ENCODE measurements at regions not wholly inside any gene's neighbourhood (a gene's known extent, or its start where the extent isn't known, plus 50 kb on each side); places are given as distances from the start of the nearest gene placed in this dataset.

DNA sequence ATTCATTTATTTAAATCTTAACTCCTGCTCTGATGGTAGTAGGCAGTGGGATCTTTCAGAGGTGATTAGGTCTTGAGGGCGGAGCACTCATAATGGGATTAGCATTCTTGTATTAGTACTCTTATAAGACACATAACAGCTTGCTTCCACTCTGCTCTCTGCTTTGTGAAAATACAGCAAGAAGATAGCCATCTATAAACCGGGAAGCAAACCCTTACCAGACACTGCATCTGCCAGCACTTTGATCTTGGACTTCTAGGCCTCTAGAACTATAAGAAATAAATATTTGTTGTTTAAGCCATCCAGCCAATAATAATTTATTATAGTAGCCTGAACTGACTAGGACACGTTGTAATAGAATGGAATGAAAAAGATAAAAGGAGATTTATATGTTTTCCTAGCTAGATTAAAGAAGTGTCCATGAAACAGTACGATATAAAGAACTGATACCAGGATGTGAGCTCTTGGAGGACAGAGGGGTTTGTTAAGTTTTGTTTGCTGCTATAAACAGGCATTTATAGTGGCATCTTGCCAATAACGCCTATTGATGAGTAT lies 869.9 kb downstream of the MRPL39 start:
- no peak for DNase-seq (ENCODE audit: low read depth in 2 of 2)

DNA sequence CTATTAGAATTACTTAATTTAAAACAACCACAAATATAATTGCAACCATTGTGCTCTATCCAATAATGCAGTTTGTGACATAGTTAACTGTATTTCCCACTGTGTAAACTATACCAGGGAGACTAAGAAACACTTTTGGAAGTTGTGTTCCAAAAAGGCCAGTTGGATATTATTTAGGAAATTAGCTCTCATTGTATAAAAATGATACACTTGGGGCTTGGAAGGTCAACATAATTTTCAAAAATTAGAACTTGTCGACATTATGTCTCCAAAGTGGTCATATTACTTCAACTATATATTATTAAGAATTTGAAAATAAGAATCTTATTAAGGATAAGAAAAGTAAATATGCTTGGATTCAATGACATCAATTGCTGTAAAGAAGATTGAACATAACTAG lies 876.6 kb downstream of the MRPL39 start:
- no peak for DNase-seq (ENCODE audit: low read depth in 2 of 2)

DNA sequence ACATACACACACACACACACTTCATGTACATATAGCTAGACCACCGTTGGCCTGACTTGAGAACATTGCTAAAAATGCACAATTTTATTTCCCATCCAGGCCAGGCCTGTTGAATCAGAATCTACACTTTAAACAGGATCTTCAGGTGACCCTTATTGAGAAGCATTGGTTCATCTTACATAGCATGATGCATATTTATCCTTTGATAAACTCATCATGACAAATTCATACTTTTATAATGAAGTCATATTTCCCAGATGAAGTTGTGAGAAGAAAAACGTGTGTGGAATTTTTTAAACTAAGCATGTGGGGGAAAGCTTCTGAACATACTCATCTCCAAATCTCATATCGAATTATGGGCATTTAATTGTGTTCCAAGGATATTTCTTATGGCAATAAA lies 877.7 kb downstream of the MRPL39 start:
- no peak for DNase-seq (ENCODE audit: low read depth in 2 of 2)

DNA sequence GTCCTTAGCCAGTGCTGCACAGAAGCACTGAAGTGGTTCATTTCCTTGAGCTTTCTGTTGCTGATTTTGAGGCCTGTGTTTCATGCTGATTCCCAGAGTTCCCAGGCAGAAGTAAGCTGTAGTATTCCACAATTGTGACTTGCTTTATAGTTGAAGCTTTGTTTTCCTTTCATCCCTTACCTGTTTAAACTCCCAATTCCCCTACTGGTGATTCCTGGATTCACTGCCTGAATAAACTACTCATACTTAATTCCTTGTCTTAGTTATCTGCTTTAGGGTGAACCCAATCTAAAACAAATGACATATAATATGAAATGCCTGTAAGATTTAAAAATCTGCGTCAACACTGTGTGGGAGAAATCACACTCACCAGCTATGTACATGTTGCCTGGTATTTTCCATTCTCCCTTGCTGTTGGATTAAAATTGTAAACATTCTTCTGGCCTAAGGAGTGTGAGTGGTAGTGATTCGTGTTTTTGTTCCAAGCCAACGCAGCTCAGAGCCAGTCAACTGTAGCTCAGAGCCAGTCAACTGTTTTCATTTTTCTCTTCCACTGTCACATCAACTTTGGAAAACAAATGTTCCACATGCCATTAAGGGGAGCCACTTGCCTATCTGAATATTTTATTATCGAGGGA lies 879.4 kb downstream of the MRPL39 start:
- no peak for DNase-seq (ENCODE audit: low read depth in 2 of 2)

DNA sequence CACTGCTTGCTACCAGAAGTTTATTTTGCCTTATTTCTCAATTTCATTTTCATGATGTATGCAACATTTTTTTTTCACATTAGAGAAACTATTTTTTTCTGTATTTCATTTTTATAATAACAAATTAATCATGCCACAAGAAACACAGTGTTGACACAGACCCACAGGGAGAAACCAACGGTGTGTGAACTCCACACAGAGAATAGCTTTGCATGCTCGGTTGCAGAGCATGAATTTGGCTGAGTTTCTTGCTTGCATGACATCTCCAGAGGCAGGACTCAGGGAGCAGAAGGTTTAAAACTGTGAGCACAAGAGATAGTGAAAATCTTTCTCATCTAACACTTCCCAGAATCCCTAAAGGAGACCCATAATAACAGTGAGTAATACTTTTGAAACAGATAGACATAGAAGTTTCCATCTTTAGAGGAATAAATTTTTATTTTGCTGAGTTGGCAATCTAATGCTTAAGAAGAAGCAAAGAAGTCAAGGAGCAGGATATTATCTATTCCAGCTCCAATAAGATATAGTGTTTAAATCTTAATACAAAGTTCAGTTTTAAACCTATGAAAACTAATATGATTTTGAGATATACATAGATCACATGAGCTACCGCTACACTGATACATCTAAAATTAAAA lies 890.9 kb downstream of the MRPL39 start:
- DNase-seq (ENCODE audit: low read depth in 2 of 2) = no peak

DNA sequence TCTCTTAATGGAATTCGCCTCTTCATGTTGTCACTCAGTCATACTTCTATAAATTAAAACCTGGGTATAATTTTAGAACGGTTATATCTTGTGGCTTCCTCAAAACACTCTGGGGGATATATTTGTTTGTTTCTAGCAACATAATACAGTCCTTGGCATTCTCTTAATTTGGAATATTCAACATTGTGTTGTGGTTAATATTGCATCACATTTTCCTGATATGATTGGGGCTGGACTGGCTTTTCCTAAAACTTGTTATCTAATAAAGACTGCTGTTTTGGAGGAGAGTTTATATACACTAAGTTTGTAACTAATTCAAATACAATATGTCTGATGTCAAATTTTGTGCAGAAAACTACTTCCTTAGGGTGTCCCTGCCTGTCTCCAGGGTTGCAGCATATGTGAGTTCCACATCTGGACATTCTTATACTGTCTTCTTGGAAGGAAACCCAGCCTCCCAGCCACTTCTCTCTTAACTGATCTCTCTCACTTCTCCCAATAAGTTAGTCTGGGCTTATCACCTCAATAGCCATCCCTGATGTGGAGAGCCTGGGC lies 892.6 kb downstream of the MRPL39 start:
- no peak for DNase-seq (ENCODE audit: low read depth in 2 of 2)

DNA sequence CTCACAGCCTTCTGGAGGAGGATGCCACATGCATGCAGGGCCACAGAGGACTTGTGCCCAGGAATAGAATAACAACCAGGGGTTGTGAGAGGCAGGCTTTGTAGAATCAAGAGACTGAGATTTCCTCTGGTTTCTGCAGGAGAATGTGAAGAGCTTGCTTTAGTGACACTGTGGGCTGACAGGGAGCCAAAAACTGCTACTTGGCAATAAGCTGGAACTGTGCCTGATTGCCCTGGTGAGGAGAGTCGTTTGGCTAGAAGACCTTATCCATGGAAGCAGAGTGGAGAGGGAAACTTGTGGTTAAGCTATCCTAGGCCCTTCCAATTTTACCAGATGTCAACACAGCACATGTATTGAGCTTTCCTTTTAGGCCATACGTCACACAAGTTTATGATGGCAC lies 902.1 kb downstream of the MRPL39 start:
- DNase-seq (ENCODE audit: low read depth in 2 of 2) = no peak

DNA sequence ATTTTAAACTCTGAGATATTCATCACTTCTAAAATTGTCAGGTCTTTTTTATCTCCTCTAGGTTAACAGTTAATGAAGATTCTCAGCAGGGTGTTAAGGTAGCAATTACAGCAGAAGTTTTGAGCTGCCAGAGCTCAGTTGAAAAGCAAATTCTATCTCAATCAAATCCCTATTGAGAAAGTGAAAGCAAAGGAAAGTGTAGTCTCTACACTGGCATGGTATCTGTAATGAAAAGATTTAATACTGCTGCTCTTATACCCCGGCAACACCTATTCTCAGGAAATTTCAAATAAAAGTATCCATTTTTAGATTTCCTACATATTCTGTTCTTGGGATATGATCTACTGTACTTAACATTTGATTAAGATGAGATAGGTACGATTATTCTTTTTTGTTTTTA lies 913.5 kb downstream of the MRPL39 start:
- DNase-seq (ENCODE audit: low read depth in 2 of 2) = no peak

DNA sequence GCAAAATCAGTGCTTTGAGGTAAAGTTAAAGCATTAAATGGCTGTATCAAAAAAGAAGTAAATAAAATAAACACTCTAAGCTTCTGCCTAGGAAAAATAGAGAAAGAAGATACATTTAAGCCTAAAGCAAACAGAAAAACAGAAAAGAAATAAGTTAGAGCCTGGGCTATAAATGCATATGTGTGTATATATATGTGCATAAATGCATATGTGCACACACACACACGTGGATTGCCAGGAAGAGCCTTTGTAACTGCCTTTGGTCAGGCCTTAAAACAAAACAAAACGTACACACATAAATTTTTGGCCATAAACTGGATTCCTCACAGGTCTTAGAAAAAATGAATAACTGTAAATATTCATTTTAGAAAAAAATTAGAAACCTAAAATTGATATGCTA lies 925.8 kb downstream of the MRPL39 start:
- no peak for DNase-seq (ENCODE audit: low read depth in 2 of 2)

DNA sequence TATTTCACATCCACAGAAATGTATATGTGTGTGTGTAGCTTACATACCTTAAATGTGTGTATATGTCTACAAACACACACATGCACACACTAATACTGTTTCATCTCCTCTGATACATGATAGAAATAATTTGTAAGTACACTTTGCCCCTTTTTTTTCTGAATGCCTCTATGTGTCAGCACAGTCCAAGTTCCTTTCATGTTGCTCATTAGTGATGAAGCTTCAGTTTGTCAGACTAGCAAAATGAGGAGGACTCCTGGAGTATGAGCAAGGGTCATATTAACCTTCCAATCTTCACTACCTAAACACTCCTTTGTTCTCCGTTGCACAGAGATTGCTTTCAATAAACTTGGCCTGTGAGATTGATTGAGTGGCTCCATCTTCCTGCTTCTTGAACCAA lies 935.4 kb downstream of the MRPL39 start:
- DNase-seq (ENCODE audit: low read depth in 2 of 2) = no peak

DNA sequence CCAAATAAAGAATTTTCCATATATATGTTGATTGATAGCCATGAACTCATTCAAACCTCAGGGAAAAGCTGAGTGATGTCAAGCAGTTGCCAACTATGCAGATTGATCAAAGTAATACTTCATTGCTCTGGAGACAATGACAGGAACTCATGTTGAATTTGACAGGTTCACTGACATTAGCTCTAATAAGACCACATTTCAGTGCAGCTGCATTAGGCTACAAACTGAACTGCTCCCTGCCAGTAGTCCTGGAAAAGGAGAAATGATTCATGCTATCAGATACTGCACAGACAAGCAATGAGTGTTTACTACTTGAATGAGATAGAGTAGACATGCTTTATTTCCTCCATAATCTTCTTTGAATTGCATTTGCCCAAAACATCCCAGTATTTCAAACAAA lies 948.4 kb downstream of the MRPL39 start:
- no peak for DNase-seq (ENCODE audit: low read depth in 2 of 2)

DNA sequence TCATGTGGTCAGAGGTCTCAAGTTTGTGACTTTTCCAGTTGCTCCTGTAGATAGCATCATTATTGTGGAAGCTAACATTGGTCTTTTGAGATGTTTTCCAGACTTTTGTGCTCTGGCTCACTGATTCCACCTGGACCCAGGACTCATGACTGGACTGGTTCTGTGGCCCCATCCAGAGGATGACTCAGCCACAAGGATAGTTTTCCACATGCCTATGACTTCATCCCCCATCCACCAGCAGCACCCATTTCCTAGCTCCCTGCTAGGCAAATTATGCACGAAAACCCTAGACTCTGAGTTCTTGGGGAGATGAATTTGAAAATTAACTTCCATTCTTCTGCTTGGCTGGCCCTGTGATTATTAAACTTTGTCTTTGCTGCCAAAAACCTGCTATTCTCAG lies 949.3 kb downstream of the MRPL39 start:
- DNase-seq (ENCODE audit: low read depth in 2 of 2) = no peak

DNA sequence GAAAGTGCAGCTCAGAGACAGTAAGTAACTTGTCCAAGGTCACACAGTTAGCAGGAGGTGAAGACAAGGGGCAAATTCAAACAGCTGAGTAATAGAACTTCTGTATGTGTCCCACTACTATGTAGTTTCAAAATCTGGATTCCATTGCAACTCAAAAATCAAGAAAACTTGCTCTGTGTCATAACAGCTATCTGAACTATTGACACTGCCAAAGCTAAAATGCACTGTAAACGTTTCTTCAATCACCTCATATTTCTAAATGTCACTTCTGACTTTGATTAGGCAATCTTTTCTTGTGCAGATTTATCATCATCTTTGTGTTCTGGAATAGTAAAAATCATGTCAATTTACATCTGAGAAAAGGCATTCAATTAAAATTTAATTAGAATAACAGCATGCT lies 957.6 kb downstream of the MRPL39 start:
- no peak for DNase-seq (ENCODE audit: low read depth in 2 of 2)

DNA sequence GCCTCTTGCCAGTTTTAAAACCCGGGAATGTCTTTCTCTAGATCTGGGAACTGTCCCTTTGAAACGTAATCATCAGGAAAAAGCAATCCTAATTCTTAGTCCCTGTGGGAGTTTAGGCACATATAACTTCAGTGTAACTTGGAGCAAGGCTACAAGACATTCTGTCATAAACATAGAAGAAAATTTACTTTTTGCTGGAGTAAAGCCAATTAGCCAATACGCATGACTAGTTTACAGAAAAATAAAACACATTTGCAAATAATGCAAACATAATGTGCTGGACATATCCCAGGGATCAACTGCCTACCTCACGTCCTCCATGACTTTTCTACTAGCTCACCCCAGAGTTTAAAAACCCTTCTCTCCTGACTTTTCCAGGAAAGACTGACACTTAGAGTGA lies 970.6 kb downstream of the MRPL39 start:
- no peak for DNase-seq (ENCODE audit: low read depth in 2 of 2)

DNA sequence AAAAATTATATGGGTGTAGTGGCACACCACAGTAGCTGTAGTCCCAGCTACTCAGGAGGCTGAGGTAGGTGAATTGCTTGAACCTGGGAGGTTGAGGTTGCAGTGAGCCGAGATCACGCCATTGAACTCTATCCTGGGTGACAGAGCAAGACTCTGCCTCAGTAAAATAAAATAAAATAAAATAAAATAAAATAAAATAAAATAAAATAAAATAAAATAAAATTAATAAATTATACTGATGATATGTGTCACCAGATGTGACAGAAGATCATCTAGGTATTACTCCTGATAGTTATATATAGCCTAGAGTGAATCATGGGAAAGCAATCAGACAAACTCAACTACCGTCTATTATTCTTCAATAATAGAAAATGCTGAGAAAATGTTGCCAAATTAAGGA lies 972.5 kb downstream of the MRPL39 start:
- no peak for DNase-seq (ENCODE audit: low read depth in 2 of 2)

DNA sequence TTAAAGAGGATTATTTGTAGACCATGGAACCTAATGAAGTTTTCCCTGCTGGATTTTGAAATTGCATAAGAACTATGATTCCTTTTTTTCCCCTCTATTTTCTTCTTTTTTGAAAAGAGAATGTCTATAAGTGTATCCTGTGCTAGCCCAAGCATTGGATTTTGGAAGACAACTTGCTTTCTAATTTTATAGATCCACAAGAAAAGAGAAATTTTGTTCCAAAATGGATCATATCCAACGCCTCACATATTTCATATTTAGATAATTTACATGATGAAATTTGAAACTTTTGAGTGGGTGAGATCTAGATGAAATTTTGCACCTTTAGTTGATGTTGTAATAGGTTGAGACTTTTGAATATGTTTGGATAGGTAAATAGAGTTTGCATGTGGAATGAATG lies 978.7 kb downstream of the MRPL39 start:
- no peak for DNase-seq (ENCODE audit: low read depth in 2 of 2)

DNA sequence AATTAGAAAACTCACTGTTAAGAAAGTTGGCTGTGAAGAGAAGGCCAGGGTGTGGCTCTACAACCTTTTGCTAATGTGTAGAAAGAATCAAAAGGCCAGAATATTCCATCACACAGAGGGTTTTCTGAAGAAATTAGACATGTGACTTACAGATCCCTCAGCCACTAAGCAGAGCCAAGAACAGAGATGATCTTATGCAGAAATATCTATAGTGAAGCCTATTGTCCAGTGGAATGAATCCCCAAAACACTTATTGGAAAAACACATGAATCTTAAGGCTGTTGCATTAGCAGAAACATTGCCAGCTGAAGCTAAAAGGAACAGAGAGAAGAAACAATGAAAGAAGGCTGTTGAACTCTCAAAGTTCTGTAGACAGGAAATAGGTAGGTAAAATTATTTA lies 979.2 kb downstream of the MRPL39 start:
- DNase-seq (ENCODE audit: low read depth in 2 of 2) = no peak

DNA sequence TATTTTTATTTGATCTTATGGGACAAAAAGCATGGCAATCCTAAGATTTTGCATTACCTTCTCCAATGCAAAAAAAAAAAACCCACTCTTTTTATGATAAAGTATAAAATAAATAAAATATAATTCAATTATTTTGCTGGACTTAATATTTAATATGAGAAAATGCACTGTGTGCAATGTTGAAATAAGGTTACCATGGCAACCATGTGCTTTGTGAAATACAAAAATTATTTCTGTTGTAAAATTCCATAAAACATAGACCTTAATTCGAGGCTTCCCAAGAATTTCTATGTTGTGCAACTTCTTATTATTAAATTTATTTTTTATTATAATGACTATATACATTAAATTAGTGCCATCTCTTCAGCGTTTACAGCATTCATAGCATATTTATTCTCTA lies 989.5 kb downstream of the MRPL39 start:
- no peak for DNase-seq (ENCODE audit: low read depth in 2 of 2)

DNA sequence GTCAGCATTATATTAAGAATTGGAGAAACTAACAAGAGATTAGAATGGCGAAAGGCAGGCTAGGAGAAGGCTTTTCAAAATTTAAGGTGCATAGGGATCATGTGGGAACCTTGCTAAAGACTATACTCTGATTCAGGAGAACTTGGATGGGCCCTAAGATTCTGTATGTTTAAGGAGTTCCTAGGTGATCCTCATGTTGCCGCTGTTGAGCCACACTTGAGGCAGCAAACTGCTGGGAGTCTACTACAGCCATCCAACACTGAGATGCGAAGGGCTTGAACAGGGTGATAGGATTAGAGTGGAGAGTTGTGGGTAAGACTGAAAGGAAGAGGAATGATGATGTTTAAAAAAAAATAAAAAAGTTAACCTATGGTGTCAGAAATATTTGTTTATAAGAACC lies 1013.2 kb downstream of the MRPL39 start:
- no peak for DNase-seq (ENCODE audit: low read depth in 2 of 2)

DNA sequence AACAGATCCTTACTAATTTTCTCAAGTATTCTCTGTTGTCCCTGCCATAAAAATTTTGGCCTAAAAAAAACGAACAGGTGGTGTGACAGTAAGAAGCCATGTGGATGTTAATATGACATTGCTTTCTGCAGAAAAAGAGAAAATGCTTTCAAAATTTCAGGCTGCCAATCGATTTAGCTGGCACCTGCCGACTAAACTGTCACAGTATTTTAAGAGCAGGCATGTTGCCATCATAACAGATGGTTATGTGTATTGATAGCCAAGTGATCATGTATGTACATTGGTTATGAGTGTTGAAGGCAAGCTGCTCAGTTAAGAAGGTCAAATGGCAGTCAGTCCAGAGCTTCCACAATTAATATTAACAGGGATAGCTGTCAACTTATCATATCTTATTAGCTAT lies 1017.0 kb downstream of the MRPL39 start:
- DNase-seq (ENCODE audit: low read depth in 2 of 2) = no peak

DNA sequence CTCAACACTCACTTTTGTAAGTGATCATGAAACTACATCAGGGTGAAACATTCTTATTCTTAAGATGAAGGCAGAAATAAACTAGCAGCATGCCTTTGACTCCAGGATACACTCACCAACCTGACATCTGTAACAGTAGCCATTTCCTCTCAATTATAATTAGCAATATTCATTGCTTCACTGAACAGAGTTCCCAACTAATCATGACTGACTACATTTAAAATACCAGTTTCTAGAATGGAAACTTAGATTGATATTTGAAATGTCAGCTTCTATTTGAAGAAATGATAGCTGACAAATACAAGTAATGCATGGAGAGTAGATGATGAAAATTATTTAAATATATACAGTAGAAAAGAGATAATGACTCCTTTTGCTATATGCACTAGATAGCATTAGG lies 1023.8 kb downstream of the MRPL39 start:
- no peak for DNase-seq (ENCODE audit: low read depth in 2 of 2)

DNA sequence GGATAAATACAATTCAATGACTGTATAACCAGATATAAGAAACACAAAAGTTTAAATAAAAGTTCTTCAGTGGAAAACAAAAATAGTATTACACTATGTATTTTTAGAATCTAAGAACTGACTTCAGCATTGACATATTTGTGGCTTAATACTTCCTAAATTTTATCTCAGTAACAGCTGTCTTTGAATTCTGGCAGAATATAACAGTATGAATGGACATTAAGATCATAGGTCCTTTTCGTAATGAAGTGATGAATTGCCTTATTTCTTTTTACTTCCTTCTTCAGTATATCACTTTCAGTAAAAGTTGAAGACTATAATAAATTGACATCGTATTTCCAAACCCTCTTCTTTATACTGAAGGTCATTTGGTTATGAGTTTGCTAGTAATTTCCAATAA lies 1030.0 kb downstream of the MRPL39 start:
- DNase-seq (ENCODE audit: low read depth in 2 of 2) = no peak

DNA sequence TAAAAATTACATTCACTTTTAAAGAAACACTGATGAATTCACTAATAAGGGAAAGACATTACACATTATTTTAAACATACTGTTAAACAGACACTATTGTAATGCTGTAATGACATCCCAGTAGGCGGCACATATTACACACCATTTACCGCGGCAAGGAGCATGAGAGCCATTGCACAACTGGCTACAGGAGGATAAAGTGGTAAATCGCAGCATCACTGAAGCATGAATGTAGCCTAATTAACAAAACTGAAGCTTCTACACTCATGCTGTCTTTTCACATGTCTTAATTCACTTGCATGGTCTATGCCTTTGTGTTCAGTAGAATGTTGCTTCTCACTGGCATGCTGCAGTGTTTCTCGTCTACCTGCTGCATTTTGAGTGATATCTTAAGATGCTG lies 1046.0 kb downstream of the MRPL39 start:
- DNase-seq (ENCODE audit: low read depth in 2 of 2) = no peak

DNA sequence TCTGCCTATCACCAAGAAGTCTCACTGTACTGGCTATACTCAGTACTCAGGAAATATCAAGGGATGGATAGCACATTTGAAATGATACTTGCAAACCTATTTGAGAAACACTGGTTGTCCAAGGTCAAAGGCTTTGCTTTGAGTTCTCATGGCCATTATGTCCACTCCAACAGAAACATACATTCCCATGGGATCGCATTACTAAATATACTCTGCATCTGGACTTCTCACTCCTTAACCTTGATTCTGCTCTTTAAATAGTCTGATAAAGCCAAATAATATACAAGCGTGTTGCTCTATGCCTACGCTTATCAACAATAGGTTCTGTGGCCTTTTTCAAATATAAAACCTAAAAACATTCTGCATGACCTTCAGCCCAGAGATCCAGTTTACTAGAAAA lies 1054.8 kb downstream of the MRPL39 start:
- no peak for DNase-seq (ENCODE audit: low read depth in 2 of 2)
